Choroid plexus epithelial cell (primary cell): ENCODE measurements at regions not wholly inside any gene's neighbourhood (a gene's known extent, or its start where the extent isn't known, plus 50 kb on each side); places are given as distances from the start of the nearest gene placed in this dataset.

Experiments used
- DNase-seq: peaks from one replicate; pipeline ENCODE4 v3.0.0-alpha.2; 2010; ENCODE audit warnings: low read depth
- H3K4me3 ChIP-seq: 2 replicates; pipeline ENCODE4 v1.5.1; 2011; ENCODE audit warnings: low read depth, mild to moderate bottlenecking, control low read depth, low read length, moderate library complexity
- CTCF ChIP-seq: conservative IDR thresholded peaks from 2 replicates; pipeline ENCODE4 v1.5.1; 2011; ENCODE audit warnings: low read depth, mild to moderate bottlenecking, control low read depth, inconsistent platforms, low read length, moderate library complexity

- DNase-seq, result no peak
- no peak for TF ChIP-seq CTCF
- no peak overlapping the region for H3K4me3 ChIP-seq
Observed at GRCh38 chr9:24766081-24766480, 220.4 kb upstream of the IZUMO3 start.

GRCh38 chr9:24765025-24765756 lies 219.5 kb upstream of the IZUMO3 start:
- TF ChIP-seq CTCF, result no peak
- no peak overlapping the region for H3K4me3 ChIP-seq
- DNase-seq, result no peak

GRCh38 chr9:24738421-24738961 lies 192.8 kb upstream of the IZUMO3 start:
- no peak for DNase-seq
- no peak for TF ChIP-seq CTCF
- H3K4me3 ChIP-seq, result no peak overlapping the region

GRCh38 chr9:24731754-24732153 lies 186.1 kb upstream of the IZUMO3 start:
- no peak for TF ChIP-seq CTCF
- no peak overlapping the region for H3K4me3 ChIP-seq
- DNase-seq, result no peak

- H3K4me3 ChIP-seq, result no peak overlapping the region
- TF ChIP-seq CTCF, result no peak
- DNase-seq, result no peak
Observed at GRCh38 chr9:24721621-24722020, 175.9 kb upstream of the IZUMO3 start.

- DNase-seq, result no peak
Observed at GRCh38 chr9:24712206-24712605, 166.5 kb upstream of the IZUMO3 start.

More at GRCh38 chr9:24712206-24712605, 166.5 kb upstream of the IZUMO3 start:
- no peak for TF ChIP-seq CTCF
- no peak overlapping the region for H3K4me3 ChIP-seq
